GDM1 (cell line): ENCODE measurements at regions not wholly inside any gene's neighbourhood (a gene's known extent, or its start where the extent isn't known, plus 50 kb on each side); places are given as distances from the start of the nearest gene placed in this dataset.

Experiments used
- DNase-seq: peaks from one replicate; lab custom pipeline; 2025; lab: John Stamatoyannopoulos, UW

GRCh38 chr2:16120591-16121180 is 180.3 kb downstream of the MYCN start:
- no peak for DNase-seq

- DNase-seq: no peak
Measured at GRCh38 chr2:16119741-16120140, 179.4 kb downstream of the MYCN start.

- DNase-seq: no peak
Measured at GRCh38 chr2:16118611-16119590, 178.6 kb downstream of the MYCN start.

- no peak for DNase-seq
Measured at GRCh38 chr2:16117791-16118610, 177.7 kb downstream of the MYCN start.

- no peak for DNase-seq
Measured at GRCh38 chr2:16117021-16117700, 176.8 kb downstream of the MYCN start.

- DNase-seq: no peak
Measured at GRCh38 chr2:16115881-16116830, 175.8 kb downstream of the MYCN start.

GRCh38 chr2:16115291-16115690 is 174.9 kb downstream of the MYCN start:
- no peak for DNase-seq

- DNase-seq: no peak
Measured at GRCh38 chr2:16114836-16115235, 174.5 kb downstream of the MYCN start.

GRCh38 chr2:16114070-16114469 is 173.7 kb downstream of the MYCN start:
- DNase-seq: no peak

GRCh38 chr2:16113568-16113967 is 173.2 kb downstream of the MYCN start:
- no peak for DNase-seq

GRCh38 chr2:16112972-16113560 is 172.7 kb downstream of the MYCN start:
- DNase-seq: no peak

GRCh38 chr2:16112251-16112971 is 172.1 kb downstream of the MYCN start:
- DNase-seq: no peak

- no peak for DNase-seq
Measured at GRCh38 chr2:16111838-16112210, 171.5 kb downstream of the MYCN start.

- no peak for DNase-seq
Measured at GRCh38 chr2:16109821-16110310, 169.5 kb downstream of the MYCN start.

GRCh38 chr2:16109368-16109820 is 169.0 kb downstream of the MYCN start:
- no peak for DNase-seq

- DNase-seq: no peak
Measured at GRCh38 chr2:16107246-16107645, 166.9 kb downstream of the MYCN start.

GRCh38 chr2:16106619-16107018 is 166.3 kb downstream of the MYCN start:
- DNase-seq: no peak

- no peak for DNase-seq
Measured at GRCh38 chr2:16105669-16106281, 165.4 kb downstream of the MYCN start.
